Smooth muscle cell (in vitro differentiated cells): ENCODE measurements at regions not wholly inside any gene's neighbourhood (a gene's known extent, or its start where the extent isn't known, plus 50 kb on each side); places are given as distances from the start of the nearest gene placed in this dataset.

ENCODE experiments used
- DNase-seq: peaks from one replicate; lab custom pipeline; 2025; ENCODE audit not compliant: unreplicated experiment; lab: John Stamatoyannopoulos, UW
- H2AFZ ChIP-seq: fragments of 200-600 bp; sonication (generic); 2 replicates; pipeline ENCODE4 v1.6.0; 2016; ENCODE audit warnings: antibody characterized with exemption, low read depth, mild to moderate bottlenecking
- H3F3A ChIP-seq: fragments of 200-600 bp; sonication (generic); 2 replicates; pipeline ENCODE4 v1.6.0; 2017; ENCODE audit warnings: antibody characterized with exemption, low read depth
- H3K27ac ChIP-seq: fragments of 200-600 bp; sonication (generic); 2 replicates; pipeline ENCODE4 v1.5.1; 2016; ENCODE audit warnings: low read depth, mild to moderate bottlenecking
- H3K27me3 ChIP-seq: fragments of 200-600 bp; sonication (generic); 2 replicates; pipeline ENCODE4 v1.6.1; 2016; ENCODE audit warnings: low read depth, mild to moderate bottlenecking
- H3K36me3 ChIP-seq: fragments of 200-600 bp; sonication (generic); 2 replicates; pipeline ENCODE4 v1.5.1; 2016; ENCODE audit warnings: low read depth
- H3K4me1 ChIP-seq: fragments of 200-600 bp; sonication (generic); 2 replicates; pipeline ENCODE4 v1.5.1; 2016; ENCODE audit warnings: low read depth
- H3K4me2 ChIP-seq: fragments of 200-600 bp; sonication (generic); 2 replicates; pipeline ENCODE4 v1.6.0; 2016; ENCODE audit warnings: mild to moderate bottlenecking
- H3K4me3 ChIP-seq: fragments of 200-600 bp; sonication (generic); 2 replicates; pipeline ENCODE4 v1.5.1; 2016; ENCODE audit warnings: mild to moderate bottlenecking
- H3K79me2 ChIP-seq: fragments of 200-600 bp; sonication (generic); 2 replicates; pipeline ENCODE4 v1.6.0; 2016; ENCODE audit warnings: low read depth, mild to moderate bottlenecking
- H3K9ac ChIP-seq: fragments of 200-600 bp; sonication (generic); 2 replicates; pipeline ENCODE4 v1.6.0; 2016; ENCODE audit warnings: low read depth
- H3K9me3 ChIP-seq: fragments of 200-600 bp; sonication (generic); replicated peaks from 2 replicates; pipeline ENCODE4 v1.5.1; 2016; ENCODE audit warnings: low read depth
- H4K20me1 ChIP-seq: fragments of 200-600 bp; sonication (generic); 2 replicates; pipeline ENCODE4 v1.6.0; 2016; ENCODE audit warnings: low read depth
- CTCF ChIP-seq: fragments of 200-600 bp; sonication (generic); IDR thresholded peaks from 2 replicates; pipeline ENCODE4 v1.5.1; 2017; ENCODE audit warnings: borderline replicate concordance, mild to moderate bottlenecking, antibody characterized with exemption; ENCODE audit not compliant: insufficient read depth, poor library complexity, severe bottlenecking
- WGBS: methylation state at CpG from one replicate; pipeline ENCODE4 v1.1.7; 2016; ENCODE audit warnings: low lambda C conversion rate; 5-methylcytosine and 5-hydroxymethylcytosine counted together

GRCh38 chr3:107927361-107928083 lies 163.3 kb downstream of the CD47 start:
- Histone ChIP-seq H3K4me2 (peak overlapping the region; percentile 91), H3K27ac (no peak overlapping the region), H3K36me3 (no peaks in the 10 kb centered on the region), H3K27me3 (peaks cover 16% of the 10 kb centered on the region), H3K79me2 (no peaks in the 10 kb centered on the region), H4K20me1 (no peaks in the 10 kb centered on the region), H3K4me3 (peak overlapping the region; percentile 63), H3K4me1 (no peaks in the 10 kb centered on the region), H3F3A (no peaks in the 10 kb centered on the region), H2AFZ (peak overlapping the region; percentile 94), H3K9ac (no peak overlapping the region), H3K9me3 (no peaks in the 10 kb centered on the region)
- 5% methylated on average over 53 of the region's 55 CpGs for WGBS
- peak; percentile 35 for DNase-seq
- peak; percentile 93 for TF ChIP-seq CTCF

GRCh38 chr3:107925851-107926250 lies 165.0 kb downstream of the CD47 start:
- WGBS = 90% methylated on average over 5 of the region's 5 CpGs
- H3K27ac ChIP-seq = no peak overlapping the region
- no peaks in the 10 kb centered on the region for H3K36me3 ChIP-seq
- H3K27me3 ChIP-seq = peaks cover 16% of the 10 kb centered on the region
- DNase-seq = no peak
- no peak overlapping the region for H2AFZ ChIP-seq
- H3K4me3 ChIP-seq = no peak overlapping the region
- H3F3A ChIP-seq = no peaks in the 10 kb centered on the region
- no peak overlapping the region for H3K4me2 ChIP-seq
- no peaks in the 10 kb centered on the region for H3K9me3 ChIP-seq
- no peaks in the 10 kb centered on the region for H3K79me2 ChIP-seq
- TF ChIP-seq CTCF = no peak
- H4K20me1 ChIP-seq = no peaks in the 10 kb centered on the region
- no peak overlapping the region for H3K9ac ChIP-seq
- H3K4me1 ChIP-seq = no peaks in the 10 kb centered on the region

GRCh38 chr3:107921038-107921437 lies 169.8 kb downstream of the CD47 start:
- Histone ChIP-seq H3K79me2 (no peaks in the 10 kb centered on the region), H3K9me3 (no peaks in the 10 kb centered on the region), H3K27me3 (peaks cover 7% of the 10 kb centered on the region), H2AFZ (no peak overlapping the region), H3K9ac (no peak overlapping the region), H3K36me3 (no peaks in the 10 kb centered on the region), H3K4me2 (no peak overlapping the region), H3K4me1 (no peaks in the 10 kb centered on the region), H4K20me1 (no peaks in the 10 kb centered on the region), H3K4me3 (no peak overlapping the region), H3K27ac (no peak overlapping the region), H3F3A (no peaks in the 10 kb centered on the region)
- 94% methylated on average over 1 of the region's 1 CpG for WGBS
- DNase-seq = no peak
- no peak for TF ChIP-seq CTCF

- 85% methylated on average over 2 of the region's 2 CpGs for WGBS
- no peak overlapping the region for H3K4me2 ChIP-seq
- H3K4me3 ChIP-seq = no peak overlapping the region
- TF ChIP-seq CTCF = no peak
- H3K4me1 ChIP-seq = no peaks in the 10 kb centered on the region
- no peaks in the 10 kb centered on the region for H3F3A ChIP-seq
- H3K27me3 ChIP-seq = peaks cover 7% of the 10 kb centered on the region
- H3K9ac ChIP-seq = no peak overlapping the region
- no peaks in the 10 kb centered on the region for H3K36me3 ChIP-seq
- no peaks in the 10 kb centered on the region for H3K79me2 ChIP-seq
- no peaks in the 10 kb centered on the region for H3K9me3 ChIP-seq
- no peaks in the 10 kb centered on the region for H4K20me1 ChIP-seq
- no peak overlapping the region for H2AFZ ChIP-seq
- H3K27ac ChIP-seq = no peak overlapping the region
- no peak for DNase-seq
Observed at GRCh38 chr3:107920538-107920937, 170.3 kb downstream of the CD47 start.
